Thoracic aorta (tissue), 2 donors: ENCODE measurements at regions not wholly inside any gene's neighbourhood (a gene's known extent, or its start where the extent isn't known, plus 50 kb on each side); places are given as distances from the start of the nearest gene placed in this dataset.

Experiments
- ATAC-seq: fragments of 150-250 bp; one replicate; pipeline ENCODE4 v1.8.0; 2017; ENCODE audit warnings: low read depth; ENCODE audit not compliant: insufficient number of reproducible peaks, low FRiP score
- DNase-seq: peaks from one replicate; pipeline ENCODE4 v3.0.0-alpha.2; 2020; ENCODE audit warnings: low spot score
- H3K27ac ChIP-seq, 2 donors: fragments of 200-600 bp; sonication (generic); 1 replicate in 1 of 2; 2 replicates in 1 of 2; pipeline ENCODE4 v1.5.1; 2016; ENCODE audit warnings: mild to moderate bottlenecking in 2 of 2, moderate library complexity in 2 of 2
- H3K27me3 ChIP-seq: fragments of 200-600 bp; sonication (generic); replicated peaks from 2 replicates; pipeline ENCODE4 v1.6.0; 2016; ENCODE audit warnings: mild to moderate bottlenecking; ENCODE audit not compliant: insufficient read depth
- H3K36me3 ChIP-seq: fragments of 200-600 bp; sonication (generic); one replicate; pipeline ENCODE4 v1.5.1; 2016
- H3K4me1 ChIP-seq, 2 donors: fragments of 200-600 bp; sonication (generic); 1 replicate in 1 of 2; 2 replicates in 1 of 2; pipeline versions ENCODE4 v1.5.1 to v1.6.0; 2016; ENCODE audit warnings: low read depth in 2 of 2, mild to moderate bottlenecking in 1 of 2; ENCODE audit not compliant: control insufficient read depth in 1 of 2
- H3K4me3 ChIP-seq: fragments of 200-600 bp; sonication (generic); 2 replicates; pipeline ENCODE4 v1.5.1; 2016; ENCODE audit warnings: mild to moderate bottlenecking
- H3K9me3 ChIP-seq: fragments of 200-600 bp; sonication (generic); 2 replicates; pipeline ENCODE4 v1.5.1; 2016
- CTCF ChIP-seq: fragments of 200-600 bp; sonication (generic); IDR thresholded peaks from one replicate; pipeline ENCODE4 v1.5.1; 2019; ENCODE audit warnings: antibody characterized with exemption

- peaks cover 3 to 11% of the 10 kb centered on the region in 2 donors for H3K4me1 ChIP-seq
- no peak for ATAC-seq
Observed at GRCh38 chr7:112882022-112882421, 91.8 kb upstream of the TMEM168 start.

GRCh38 chr7:112880818-112881418, 90.7 kb upstream of the TMEM168 start:
- Histone ChIP-seq H3K36me3 (no peaks in the 10 kb centered on the region), H3K27me3 (no peaks in the 10 kb centered on the region), H3K4me3 (no peak overlapping the region), H3K27ac (no peak overlapping the region), H3K4me1 (peaks cover 3 to 11% of the 10 kb centered on the region in 2 donors), H3K9me3 (no peaks in the 10 kb centered on the region)
- ATAC-seq (no peak), DNase-seq (no peak)
- no peak for TF ChIP-seq CTCF

More at GRCh38 chr7:112882022-112882421, 91.8 kb upstream of the TMEM168 start:
- DNase-seq = no peak
- H3K36me3 ChIP-seq = no peaks in the 10 kb centered on the region
- H3K27me3 ChIP-seq = no peaks in the 10 kb centered on the region
- no peaks in the 10 kb centered on the region for H3K9me3 ChIP-seq
- no peak overlapping the region for H3K4me3 ChIP-seq
- TF ChIP-seq CTCF = no peak
- no peak overlapping the region for H3K27ac ChIP-seq

- H3K27ac ChIP-seq = no peak overlapping the region
- no peaks in the 10 kb centered on the region for H3K27me3 ChIP-seq
- ATAC-seq (no peak), DNase-seq (no peak)
- H3K36me3 ChIP-seq = no peaks in the 10 kb centered on the region
- H3K9me3 ChIP-seq = no peaks in the 10 kb centered on the region
- no peak for TF ChIP-seq CTCF
- peaks cover 0 to 4% of the 10 kb centered on the region in 2 donors for H3K4me1 ChIP-seq
- no peak overlapping the region for H3K4me3 ChIP-seq
Observed at GRCh38 chr7:112877691-112878460, 87.7 kb upstream of the TMEM168 start.

GRCh38 chr7:112876877-112877276, 86.7 kb upstream of the TMEM168 start:
- H3K4me3 ChIP-seq = no peak overlapping the region
- peaks cover 0 to 4% of the 10 kb centered on the region in 2 donors for H3K4me1 ChIP-seq
- H3K27ac ChIP-seq = no peak overlapping the region
- TF ChIP-seq CTCF = no peak
- no peak for DNase-seq
- H3K36me3 ChIP-seq = no peaks in the 10 kb centered on the region
- no peaks in the 10 kb centered on the region for H3K27me3 ChIP-seq
- no peak for ATAC-seq
- no peaks in the 10 kb centered on the region for H3K9me3 ChIP-seq

- no peak for ATAC-seq
- peaks cover 0 to 4% of the 10 kb centered on the region in 2 donors for H3K4me1 ChIP-seq
Observed at GRCh38 chr7:112874909-112875308, 84.7 kb upstream of the TMEM168 start.

More at GRCh38 chr7:112874909-112875308, 84.7 kb upstream of the TMEM168 start:
- no peak for TF ChIP-seq CTCF
- Histone ChIP-seq H3K27me3 (no peaks in the 10 kb centered on the region), H3K9me3 (no peaks in the 10 kb centered on the region), H3K36me3 (no peaks in the 10 kb centered on the region), H3K27ac (no peak overlapping the region), H3K4me3 (no peak overlapping the region)
- DNase-seq = no peak
